HEK293T (cell line): ENCODE measurements at regions not wholly inside any gene's neighbourhood (a gene's known extent, or its start where the extent isn't known, plus 50 kb on each side); places are given as distances from the start of the nearest gene placed in this dataset.

ENCODE experiments used
- ARNT ChIP-seq: fragments of 450-650 bp; IDR thresholded peaks from 2 replicates; pipeline ENCODE4 v1.6.1; 2017; ENCODE audit warnings: mild to moderate bottlenecking
- CTBP1 ChIP-seq: fragments of 450-650 bp; IDR thresholded peaks from 2 replicates; pipeline ENCODE4 v1.6.1; 2016; ENCODE audit warnings: borderline replicate concordance
- ELF4 ChIP-seq: fragments of 450-650 bp; IDR thresholded peaks from 2 replicates; pipeline ENCODE4 v1.6.1; 2017; ENCODE audit warnings: antibody characterized with exemption
- FOXA1 ChIP-seq: fragments of 450-650 bp; IDR thresholded peaks from 2 replicates; pipeline ENCODE4 v1.6.1; 2016; ENCODE audit warnings: mild to moderate bottlenecking
- FOXK2 ChIP-seq: fragments of 450-650 bp; IDR thresholded peaks from 2 replicates; pipeline ENCODE4 v1.6.1; 2016; ENCODE audit warnings: mild to moderate bottlenecking
- FOXM1 ChIP-seq: fragments of 450-650 bp; IDR thresholded peaks from 2 replicates; pipeline ENCODE4 v1.6.1; 2017; ENCODE audit warnings: mild to moderate bottlenecking, borderline replicate concordance
- HDGF ChIP-seq: fragments of 450-650 bp; IDR thresholded peaks from 2 replicates; pipeline ENCODE4 v1.6.1; 2017; ENCODE audit warnings: antibody characterized with exemption, borderline replicate concordance
- SP1 ChIP-seq: fragments of 450-650 bp; IDR thresholded peaks from 2 replicates; pipeline ENCODE4 v1.6.1; 2017
- SUZ12 ChIP-seq: fragments of 450-650 bp; IDR thresholded peaks from 2 replicates; pipeline ENCODE4 v1.6.1; 2016; ENCODE audit warnings: mild to moderate bottlenecking
- TARDBP ChIP-seq: fragments of 450-650 bp; IDR thresholded peaks from 2 replicates; pipeline ENCODE4 v1.6.1; 2016
- ZNF384 ChIP-seq: fragments of 450-650 bp; IDR thresholded peaks from 2 replicates; pipeline ENCODE4 v1.6.1; 2016

DNA sequence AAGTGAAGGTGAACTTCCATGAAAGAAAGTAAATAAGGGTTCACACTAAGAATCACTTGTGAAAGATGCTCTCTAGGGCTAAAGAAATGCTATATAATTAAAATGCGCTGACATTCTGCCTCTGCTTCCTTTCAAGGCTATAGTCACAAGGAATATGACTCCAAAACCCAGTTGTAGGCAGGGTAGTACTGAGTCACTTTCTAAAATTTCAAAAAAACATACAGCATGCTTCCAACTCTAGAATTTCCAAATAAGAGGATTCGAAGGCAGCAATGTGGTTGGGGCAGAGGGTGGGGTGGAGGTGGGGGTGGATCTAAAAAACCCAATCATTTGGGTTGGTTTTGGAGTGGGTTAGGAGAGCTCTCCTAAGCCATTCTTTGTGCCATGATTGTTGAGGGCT is 84.6 kb downstream of the HMHB1 start:
- TF ChIP-seq FOXA1 (no peak), ARNT (no peak), TARDBP (no peak), HDGF (no peak), ELF4 (no peak), SUZ12 (no peak), SP1 (no peak), FOXM1 (no peak), ZNF384 (no peak), CTBP1 (no peak), FOXK2 (no peak)
